HG03060 (cell line): ENCODE measurements at regions not wholly inside any gene's neighbourhood (a gene's known extent, or its start where the extent isn't known, plus 50 kb on each side); places are given as distances from the start of the nearest gene placed in this dataset.

ENCODE experiments used
- ATAC-seq: cut with Tn5 transposase; IDR thresholded peaks from one replicate; pipeline ENCODE4 v1.9.1; 2021; ENCODE audit warnings: low read depth, moderate number of reproducible peaks; ENCODE audit not compliant: unreplicated experiment

- no peak for ATAC-seq
These were observed 146.1 kb downstream of the PDHA2 start for GRCh38 chr4:95985791-95986550.

- ATAC-seq = no peak
These were observed 148.0 kb downstream of the PDHA2 start for GRCh38 chr4:95987851-95988250.

GRCh38 chr4:95998311-95998710 lies 158.4 kb downstream of the PDHA2 start:
- no peak for ATAC-seq

- no peak for ATAC-seq
These were observed 164.3 kb downstream of the PDHA2 start for GRCh38 chr4:96003951-96004740.

GRCh38 chr4:96009427-96010119 lies 169.7 kb downstream of the PDHA2 start:
- no peak for ATAC-seq

- no peak for ATAC-seq
These were observed 172.8 kb downstream of the PDHA2 start for GRCh38 chr4:96012687-96013086.

GRCh38 chr4:96016634-96017299 lies 176.9 kb downstream of the PDHA2 start:
- ATAC-seq = no peak

GRCh38 chr4:96025011-96025410 lies 185.1 kb downstream of the PDHA2 start:
- ATAC-seq = no peak

GRCh38 chr4:96035727-96036126 lies 195.8 kb downstream of the PDHA2 start:
- ATAC-seq = no peak

GRCh38 chr4:96036781-96037180 lies 196.9 kb downstream of the PDHA2 start:
- ATAC-seq = no peak

GRCh38 chr4:96037705-96038104 lies 197.8 kb downstream of the PDHA2 start:
- ATAC-seq = no peak

GRCh38 chr4:96039217-96039616 lies 199.3 kb downstream of the PDHA2 start:
- no peak for ATAC-seq

- no peak for ATAC-seq
These were observed 200.0 kb downstream of the PDHA2 start for GRCh38 chr4:96039803-96040436.

GRCh38 chr4:96044971-96045370 lies 205.1 kb downstream of the PDHA2 start:
- ATAC-seq = no peak

GRCh38 chr4:96052827-96053226 lies 212.9 kb downstream of the PDHA2 start:
- ATAC-seq = no peak

GRCh38 chr4:96056346-96056934 lies 216.5 kb downstream of the PDHA2 start:
- ATAC-seq = no peak

- ATAC-seq = no peak
These were observed 223.7 kb downstream of the PDHA2 start for GRCh38 chr4:96063639-96064038.

- no peak for ATAC-seq
These were observed 233.6 kb downstream of the PDHA2 start for GRCh38 chr4:96073461-96073860.

- ATAC-seq = no peak
These were observed 252.3 kb downstream of the PDHA2 start for GRCh38 chr4:96092151-96092705.

GRCh38 chr4:96093057-96093456 lies 253.2 kb downstream of the PDHA2 start:
- ATAC-seq = no peak
